HCT116 (cell line): ENCODE measurements at regions not wholly inside any gene's neighbourhood (a gene's known extent, or its start where the extent isn't known, plus 50 kb on each side); places are given as distances from the start of the nearest gene placed in this dataset.

Experiments used
- ATAC-seq: fragments of 200-7000 bp; cut with Tn5 transposase; 2 replicates; pipeline ENCODE4 v1.9.1; 2020; ENCODE audit warnings: mild to moderate bottlenecking, moderate library complexity
- BruUV-seq: library from RNA; stranded (reverse); fragments of 400-500 nt; replicated peaks from 2 replicates; lab custom pipeline; 2021; lab: Mats Ljungman, UMichigan
- CTCF ChIA-PET: fragments of 300-600 bp; sonication (Branson Sonifier 250); formaldehyde crosslinking; loops from one replicate; lab custom pipeline; 2021; ENCODE audit warnings: antibody characterized with exemption; lab: Charles Lee
- POLR2A ChIA-PET: fragments of 300-600, 350-600 bp; sonication (Branson Sonifier 250); formaldehyde crosslinking; loops from one replicate; lab custom pipeline; 2021; ENCODE audit warnings: antibody characterized with exemption; lab: Charles Lee
- RAD21 ChIA-PET, 2 experiments: fragments of 300-600 bp; sonication (Branson Sonifier 250); formaldehyde crosslinking; loops; one replicate each; lab custom pipeline; 2023; ENCODE audit warnings: low total read pairs in 2 of 2; ENCODE audit not compliant: uncharacterized antibody in 2 of 2, unreplicated experiment in 2 of 2, low non-redundant PET in 1 of 2; lab: Charles Lee
- DNase-seq: peaks from one replicate; pipeline ENCODE4 v3.0.0-alpha.2; 2010; ENCODE audit warnings: low read depth, low spot score
- H2AFZ ChIP-seq: fragments of 200-600 bp; shearing (Covaris generic), sonication (generic); 2 replicates; pipeline ENCODE4 v1.6.1; 2017; ENCODE audit warnings: low read depth, mixed run types, mixed read lengths, antibody characterized with exemption, low read length; ENCODE audit not compliant: poor library complexity, severe bottlenecking
- H3K27ac ChIP-seq: 2 replicates; pipeline ENCODE4 v1.5.1; 2012; ENCODE audit warnings: low read depth, low read length
- H3K27me3 ChIP-seq: fragments of 200-600 bp; sonication (generic); 2 replicates; pipeline ENCODE4 v1.6.1; 2016; ENCODE audit warnings: mixed run types, low read length, mixed read lengths; ENCODE audit not compliant: insufficient read depth
- H3K36me3 ChIP-seq, 2 experiments: fragments of 200-500 bp in 1 of 2; fragments of 200-600 bp in 1 of 2; sonication (Bioruptor generic) in 1 of 2; sonication (generic) in 1 of 2; 2 replicates each; pipeline versions ENCODE4 v1.5.1 to v1.6.1; 2014 to 2016; ENCODE audit warnings: low read length in 2 of 2, inconsistent platforms in 1 of 2, mixed read lengths in 1 of 2, mixed run types in 1 of 2; ENCODE audit not compliant: insufficient read depth in 2 of 2, control insufficient read depth in 1 of 2
- H3K4me1 ChIP-seq, 2 experiments: fragments of 200-600 bp in 1 of 2; sonication (generic) in 1 of 2; 2 replicates each; pipeline versions ENCODE4 v1.5.1 to v1.6.1; 2012 to 2017; ENCODE audit warnings: low read length in 2 of 2, inconsistent platforms in 1 of 2, mild to moderate bottlenecking in 1 of 2, mixed read lengths in 1 of 2, mixed run types in 1 of 2, moderate library complexity in 1 of 2; ENCODE audit not compliant: insufficient read depth in 2 of 2, control insufficient read depth in 1 of 2
- H3K4me2 ChIP-seq: fragments of 200-600 bp; sonication (generic); 2 replicates; pipeline ENCODE4 v1.6.1; 2017; ENCODE audit warnings: mixed run types, low read length, mixed read lengths
- H3K4me3 ChIP-seq, 2 experiments: fragments of 200-600 bp in 1 of 2; sonication (generic) in 1 of 2; replicated peaks in 1 of 2; 2 replicates each; pipeline ENCODE4 v1.5.1; 2011 to 2016; ENCODE audit warnings: low read length in 2 of 2, control low read depth in 1 of 2, low read depth in 1 of 2, mild to moderate bottlenecking in 1 of 2, mixed read lengths in 1 of 2, mixed run types in 1 of 2
- H3K79me2 ChIP-seq: fragments of 200-600 bp; sonication (generic); 2 replicates; pipeline ENCODE4 v1.6.1; 2017; ENCODE audit warnings: mild to moderate bottlenecking, mixed run types, low read length, moderate library complexity, mixed read lengths; ENCODE audit not compliant: insufficient read depth
- H3K9ac ChIP-seq: fragments of 200-600 bp; sonication (generic); 2 replicates; pipeline ENCODE4 v1.6.1; 2016; ENCODE audit warnings: low read length, mixed read lengths
- H3K9me2 ChIP-seq: fragments of 200-600 bp; sonication (generic), shearing (Covaris generic); 2 replicates; pipeline ENCODE4 v1.6.1; 2017; ENCODE audit warnings: mixed run types, mild to moderate bottlenecking, moderate library complexity; ENCODE audit not compliant: insufficient read depth
- H3K9me3 ChIP-seq, 2 experiments: fragments of 200-500 bp in 1 of 2; fragments of 200-600 bp in 1 of 2; sonication (Bioruptor generic) in 1 of 2; sonication (generic) in 1 of 2; 2 replicates each; pipeline ENCODE4 v1.6.1; 2014 to 2017; ENCODE audit warnings: low read length in 2 of 2, mixed read lengths in 2 of 2, inconsistent platforms in 1 of 2, low read depth in 1 of 2, mild to moderate bottlenecking in 1 of 2, mixed run types in 1 of 2, moderate library complexity in 1 of 2; ENCODE audit not compliant: control insufficient read depth in 1 of 2, insufficient read depth in 1 of 2
- H4K20me1 ChIP-seq: fragments of 200-600 bp; sonication (generic), shearing (Covaris generic); 2 replicates; pipeline ENCODE4 v1.6.1; 2017; ENCODE audit warnings: mixed run types, mild to moderate bottlenecking, moderate library complexity; ENCODE audit not compliant: insufficient read depth
- ELF1 ChIP-seq: IDR thresholded peaks from 2 replicates; pipeline ENCODE4 v1.6.1; 2012; ENCODE audit warnings: low read depth, borderline replicate concordance
- EZH2 ChIP-seq: fragments of 200-600 bp; sonication (generic); IDR thresholded peaks from 2 replicates; pipeline ENCODE4 v1.6.1; 2017; ENCODE audit warnings: antibody characterized with exemption, mixed run types
- FOSL1 ChIP-seq: IDR thresholded peaks from 2 replicates; pipeline ENCODE4 v1.6.1; 2012; ENCODE audit warnings: low read depth
- JUND ChIP-seq: IDR thresholded peaks from 2 replicates; pipeline ENCODE4 v1.6.1; 2012
- POLR2AphosphoS5 ChIP-seq: IDR thresholded peaks from 2 replicates; pipeline ENCODE4 v1.6.1; 2011; ENCODE audit warnings: mild to moderate bottlenecking, low read depth, low read length, moderate library complexity
- RAD21 ChIP-seq: IDR thresholded peaks from 2 replicates; pipeline ENCODE4 v1.6.1; 2012; ENCODE audit warnings: low read depth, mild to moderate bottlenecking
- REST ChIP-seq: IDR thresholded peaks from 2 replicates; pipeline ENCODE4 v1.6.1; 2012; ENCODE audit warnings: low read depth
- SP1 ChIP-seq: IDR thresholded peaks from 2 replicates; pipeline ENCODE4 v1.6.1; 2012; ENCODE audit warnings: low read depth
- YY1 ChIP-seq: IDR thresholded peaks from 2 replicates; pipeline ENCODE4 v1.6.1; 2011; ENCODE audit warnings: low read length, low read depth, moderate library complexity, mild to moderate bottlenecking; ENCODE audit not compliant: insufficient replicate concordance; ENCODE audit errors: extremely low read depth
- ZFX ChIP-seq: fragments of 450-650 bp; IDR thresholded peaks from 2 replicates; pipeline ENCODE4 v1.6.1; 2017
- ZNF274 ChIP-seq: fragments of 200-500 bp; sonication (Bioruptor generic); IDR thresholded peaks from 2 replicates; pipeline ENCODE4 v1.6.1; 2014; ENCODE audit warnings: mild to moderate bottlenecking, low read depth, low read length, inconsistent platforms
- intact Hi-C: fragments of 100-400 bp; cut with micrococcal nuclease; formaldehyde crosslinking; loops from 2 replicates; pipeline ENCODE4 v1.10.0; 2022
- TF ChIP-seq, protein P1 (sequence below): IDR thresholded peaks from 2 replicates; pipeline ENCODE4 v1.6.1; 2011; ENCODE audit warnings: mild to moderate bottlenecking, low read length, moderate library complexity; ENCODE audit not compliant: insufficient replicate concordance; ENCODE audit errors: extremely low read depth

- TF ChIP-seq REST = no peak
These were observed 60.0 kb upstream of the NUDT10 start (continued) for GRCh38 chrX:51272638-51273037.

DNA sequence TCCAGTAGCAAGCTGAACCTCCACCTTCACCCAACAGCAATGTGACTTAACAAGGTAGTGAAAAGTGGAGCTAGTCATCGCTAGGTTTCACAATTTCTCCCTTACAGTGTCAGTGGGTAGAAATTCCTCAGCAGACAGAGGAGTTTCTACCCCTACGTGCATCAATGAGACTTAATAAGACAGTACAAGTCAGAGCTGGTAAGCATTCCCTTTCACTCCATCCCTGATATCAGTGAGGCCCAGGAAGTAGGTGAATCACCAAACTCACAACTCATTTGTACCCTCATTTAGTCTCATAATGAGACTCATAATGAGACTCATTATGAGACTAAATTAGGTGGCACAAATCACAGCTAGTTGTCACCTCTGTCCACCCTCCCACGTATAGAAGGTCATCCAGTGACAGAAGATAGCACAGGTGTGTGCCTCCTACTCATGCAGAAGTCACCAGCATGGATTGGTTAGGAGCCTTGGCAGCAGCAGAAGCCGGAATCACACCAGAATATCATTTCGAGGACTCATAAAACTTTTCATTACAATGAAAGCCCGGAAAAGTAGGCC, 50.8 kb upstream of the NUDT10 start:
- no peak for TF ChIP-seq EZH2
- TF ChIP-seq, protein P1, sequence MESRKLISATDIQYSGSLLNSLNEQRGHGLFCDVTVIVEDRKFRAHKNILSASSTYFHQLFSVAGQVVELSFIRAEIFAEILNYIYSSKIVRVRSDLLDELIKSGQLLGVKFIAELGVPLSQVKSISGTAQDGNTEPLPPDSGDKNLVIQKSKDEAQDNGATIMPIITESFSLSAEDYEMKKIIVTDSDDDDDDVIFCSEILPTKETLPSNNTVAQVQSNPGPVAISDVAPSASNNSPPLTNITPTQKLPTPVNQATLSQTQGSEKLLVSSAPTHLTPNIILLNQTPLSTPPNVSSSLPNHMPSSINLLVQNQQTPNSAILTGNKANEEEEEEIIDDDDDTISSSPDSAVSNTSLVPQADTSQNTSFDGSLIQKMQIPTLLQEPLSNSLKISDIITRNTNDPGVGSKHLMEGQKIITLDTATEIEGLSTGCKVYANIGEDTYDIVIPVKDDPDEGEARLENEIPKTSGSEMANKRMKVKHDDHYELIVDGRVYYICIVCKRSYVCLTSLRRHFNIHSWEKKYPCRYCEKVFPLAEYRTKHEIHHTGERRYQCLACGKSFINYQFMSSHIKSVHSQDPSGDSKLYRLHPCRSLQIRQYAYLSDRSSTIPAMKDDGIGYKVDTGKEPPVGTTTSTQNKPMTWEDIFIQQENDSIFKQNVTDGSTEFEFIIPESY = no peak
- no peak for TF ChIP-seq JUND
- TF ChIP-seq ZNF274 = no peak
- TF ChIP-seq FOSL1 = no peak
- no peak for TF ChIP-seq SP1
- no peak for TF ChIP-seq RAD21
- no peak for TF ChIP-seq REST
- TF ChIP-seq YY1 = no peak
- no peak for TF ChIP-seq POLR2AphosphoS5
- no peak for TF ChIP-seq ZFX
- TF ChIP-seq ELF1 = no peak
- Histone ChIP-seq H3K27me3 (no peaks in the 10 kb centered on the region), H3K4me3 (no peak overlapping the region), H3K27ac (no peak overlapping the region), H3K4me1 (no peaks in the 10 kb centered on the region), H3K36me3 (no peaks in the 10 kb centered on the region), H3K79me2 (no peaks in the 10 kb centered on the region), H4K20me1 (no peaks in the 10 kb centered on the region), H2AFZ (no peak overlapping the region), H3K4me2 (no peak overlapping the region), H3K9me3 (no peaks in the 10 kb centered on the region), H3K9me2 (no peaks in the 10 kb centered on the region), H3K9ac (no peak overlapping the region)
- no peak for ATAC-seq
- no peak for DNase-seq
- POLR2A ChIA-PET = no interaction called here
- intact Hi-C loops = no loop called here
- no TSS peak for BruUV-seq
- CTCF ChIA-PET = no interaction called here
- RAD21 ChIA-PET = no interaction called here
